Endothelial cell of umbilical vein (primary cell): ENCODE measurements at regions not wholly inside any gene's neighbourhood (a gene's known extent, or its start where the extent isn't known, plus 50 kb on each side); places are given as distances from the start of the nearest gene placed in this dataset.

Source experiments
- BruUV-seq: library from RNA; stranded (reverse); fragments of 400-500 nt; replicated peaks from 2 replicates; lab custom pipeline; 2021; lab: Mats Ljungman, UMichigan
- CTCF ChIA-PET: fragments of 300-600, 350-600 bp; sonication (Branson Sonifier 250); formaldehyde crosslinking; loops from one replicate; lab custom pipeline; 2021; ENCODE audit warnings: antibody characterized with exemption, inconsistent platforms; lab: Charles Lee
- POLR2A ChIA-PET: fragments of 300-600, 350-600 bp; sonication (Branson Sonifier 250); formaldehyde crosslinking; loops from one replicate; lab custom pipeline; 2021; ENCODE audit warnings: antibody characterized with exemption, inconsistent platforms; lab: Charles Lee
- DNase-seq: peaks from one replicate; pipeline ENCODE4 v3.0.0-alpha.2; 2011; ENCODE audit warnings: low read depth, low spot score
- FAIRE-seq: peaks from 2 replicates; lab custom pipeline; 2011; peaks lifted over from hg19 to GRCh38; lab: Jason Lieb, UNC
- H2AFZ ChIP-seq: 2 replicates; pipeline ENCODE4 v1.6.0; 2012; ENCODE audit warnings: low read depth, low read length, control low read depth, inconsistent platforms
- H3K27ac ChIP-seq: 2 replicates; pipeline ENCODE4 v1.5.1; 2011; ENCODE audit warnings: low read depth, mild to moderate bottlenecking, control low read depth, low read length, moderate library complexity; ENCODE audit not compliant: insufficient read depth
- H3K27me3 ChIP-seq, 2 experiments: 2 replicates each; pipeline versions ENCODE4 v1.6.0 to v1.6.1; 2011; ENCODE audit warnings: low read length in 2 of 2, mixed read lengths in 1 of 2; ENCODE audit not compliant: control insufficient read depth in 2 of 2, insufficient read depth in 2 of 2
- H3K36me3 ChIP-seq, 2 experiments: 2 replicates in 1 of 2; 3 replicates in 1 of 2; pipeline ENCODE4 v1.5.1; 2011; ENCODE audit warnings: low read length in 2 of 2, mild to moderate bottlenecking in 1 of 2, moderate library complexity in 1 of 2; ENCODE audit not compliant: control insufficient read depth in 2 of 2, insufficient read depth in 2 of 2; ENCODE audit errors: extremely low read depth in 1 of 2
- H3K4me1 ChIP-seq: 3 replicates; pipeline ENCODE4 v1.5.1; 2011; ENCODE audit warnings: mild to moderate bottlenecking, low read length; ENCODE audit not compliant: control insufficient read depth, insufficient read depth; ENCODE audit errors: extremely low read depth
- H3K4me2 ChIP-seq: 2 replicates; pipeline ENCODE4 v1.6.1; 2011; ENCODE audit warnings: low read length, control low read depth, mixed read lengths; ENCODE audit not compliant: insufficient read depth
- H3K4me3 ChIP-seq, 3 experiments: fragments of 200-600 bp in 1 of 3; sonication (generic), shearing (Covaris generic) in 1 of 3; replicated peaks in 1 of 3; 2 replicates each; pipeline ENCODE4 v1.5.1; 2011 to 2016; ENCODE audit warnings: control low read depth in 3 of 3, low read length in 3 of 3, mild to moderate bottlenecking in 2 of 3, inconsistent platforms in 1 of 3, low read depth in 1 of 3, moderate library complexity in 1 of 3; ENCODE audit not compliant: insufficient read depth in 1 of 3
- H3K79me2 ChIP-seq: 2 replicates; pipeline ENCODE4 v1.6.0; 2012; ENCODE audit warnings: low read length, inconsistent platforms; ENCODE audit not compliant: control insufficient read depth, insufficient read depth
- H3K9ac ChIP-seq: replicated peaks from 2 replicates; pipeline ENCODE3; 2011; ENCODE audit warnings: low read length, control low read depth; ENCODE audit not compliant: insufficient read depth; ENCODE audit errors: extremely low read depth
- H3K9me1 ChIP-seq: replicated peaks from 3 replicates; pipeline ENCODE4 v1.6.0; 2011; ENCODE audit warnings: mild to moderate bottlenecking, low read length; ENCODE audit not compliant: control insufficient read depth, insufficient read depth; ENCODE audit errors: extremely low read depth
- H3K9me3 ChIP-seq: replicated peaks from 2 replicates; pipeline ENCODE4 v1.5.1; 2012; ENCODE audit warnings: low read length, inconsistent platforms; ENCODE audit not compliant: control insufficient read depth, insufficient read depth
- H4K20me1 ChIP-seq: replicated peaks from 2 replicates; pipeline ENCODE3; 2011; ENCODE audit warnings: mild to moderate bottlenecking, low read length; ENCODE audit not compliant: control insufficient read depth, insufficient read depth; ENCODE audit errors: extremely low read depth
- CTCF ChIP-seq, 2 donors: IDR thresholded peaks; 1 replicate in 1 of 2; 2 replicates in 1 of 2; pipeline ENCODE4 v1.5.1; 2011; ENCODE audit warnings: low read length in 2 of 2, mild to moderate bottlenecking in 2 of 2, moderate library complexity in 2 of 2, control low read depth in 1 of 2, inconsistent platforms in 1 of 2, low read depth in 1 of 2; ENCODE audit not compliant: insufficient read depth in 1 of 2; ENCODE audit errors: extremely low read depth in 1 of 2
- EZH2 ChIP-seq: IDR thresholded peaks from 2 replicates; pipeline ENCODE4 v1.6.1; 2012; ENCODE audit warnings: borderline replicate concordance, low read depth, mild to moderate bottlenecking, moderate library complexity, low read length, inconsistent platforms; ENCODE audit not compliant: severe bottlenecking
- FOS ChIP-seq: IDR thresholded peaks from 2 replicates; pipeline ENCODE4 v1.6.1; 2011; ENCODE audit warnings: mild to moderate bottlenecking, low read length, moderate library complexity, borderline replicate concordance; ENCODE audit not compliant: insufficient read depth
- GATA2 ChIP-seq: IDR thresholded peaks from 2 replicates; pipeline ENCODE4 v1.7.0; 2011; ENCODE audit warnings: low read depth, mild to moderate bottlenecking, moderate library complexity, mixed read lengths, low read length; ENCODE audit not compliant: insufficient read length, insufficient read depth
- JUN ChIP-seq: IDR thresholded peaks from 2 replicates; pipeline ENCODE4 v1.6.1; 2011; ENCODE audit warnings: borderline replicate concordance, low read depth; ENCODE audit not compliant: insufficient read length, insufficient read depth
- MAX ChIP-seq: IDR thresholded peaks from 2 replicates; pipeline ENCODE4 v1.6.1; 2011; ENCODE audit not compliant: insufficient read depth, insufficient read length
- MYC ChIP-seq: IDR thresholded peaks from one replicate; pipeline ENCODE4 v1.6.1; 2011; ENCODE audit warnings: mild to moderate bottlenecking, low read depth, low read length
- POLR2A ChIP-seq: IDR thresholded peaks from 2 replicates; pipeline ENCODE4 v1.6.1; 2012; ENCODE audit warnings: low read depth, mild to moderate bottlenecking, control low read depth, low read length
- POLR2AphosphoS5 ChIP-seq: IDR thresholded peaks from 2 replicates; pipeline ENCODE4 v1.6.1; 2012; ENCODE audit warnings: low read depth, mild to moderate bottlenecking, control low read depth, low read length, moderate library complexity; ENCODE audit not compliant: insufficient read depth
- dilution Hi-C: fragments of 300-500 bp; cut with MboI; formaldehyde crosslinking; loops from one replicate; pipeline ENCODE4 v1.15.0; 2019; ENCODE audit warnings: low sequenced_read_pairs; ENCODE audit not compliant: extremely low pct_ligation_motif_present
- intact Hi-C: fragments of 100-400 bp; cut with micrococcal nuclease; formaldehyde crosslinking; loops from one replicate; pipeline ENCODE4 v1.10.0; 2022

GRCh38 chrX:36583674-36584073 lies 424.5 kb upstream of the FAM47C start:
- BruUV-seq = no TSS peak
- no peaks in the 10 kb centered on the region for H3K4me1 ChIP-seq
- no peaks in the 10 kb centered on the region for H4K20me1 ChIP-seq
- ChIA-PET CTCF (no interaction called here), POLR2A (no interaction called here)
- DNase-seq (no peak), FAIRE-seq (no peak)
- H3K27ac ChIP-seq = no peak overlapping the region
- dilution Hi-C loops = no loop called here
- no peaks in the 10 kb centered on the region for H3K79me2 ChIP-seq
- H3K9me3 ChIP-seq = no peaks in the 10 kb centered on the region
- no peaks in the 10 kb centered on the region for H3K9me1 ChIP-seq
- no peak overlapping the region for H3K4me2 ChIP-seq
- H2AFZ ChIP-seq = no peak overlapping the region
- no peak overlapping the region for H3K4me3 ChIP-seq
- intact Hi-C loops = no loop called here
- no peaks in the 10 kb centered on the region for H3K27me3 ChIP-seq
- H3K36me3 ChIP-seq = no peaks in the 10 kb centered on the region
- H3K9ac ChIP-seq = no peak overlapping the region
- TF ChIP-seq JUN (no peak), FOS (no peak), CTCF (IDR thresholded peaks at IDR 0.05; ENCODE audit: extremely low read depth in 1 of 2, insufficient read depth in 1 of 2, low read depth in 1 of 2, low read length in 2 of 2) (no peak), GATA2 (no peak), POLR2A (no peak), POLR2AphosphoS5 (no peak), MYC (no peak), EZH2 (no peak), MAX (no peak)
